KMS-11 (cell line): ENCODE measurements at regions not wholly inside any gene's neighbourhood (a gene's known extent, or its start where the extent isn't known, plus 50 kb on each side); places are given as distances from the start of the nearest gene placed in this dataset.
"Not testable (repeated sequence)": the region's sequence is repeated elsewhere in the genome, so short reads cannot be mapped to it uniquely, and the experiment has no call there.

ENCODE experiments used
- H2AFZ ChIP-seq: fragments of 200-600 bp; sonication (generic); 2 replicates; pipeline ENCODE4 v1.6.1; 2016; ENCODE audit warnings: antibody characterized with exemption, mixed run types, low read depth
- H3K27ac ChIP-seq: fragments of 200-600 bp; sonication (generic); 2 replicates; pipeline ENCODE4 v1.6.1; 2016; ENCODE audit warnings: mild to moderate bottlenecking, mixed run types
- H3K27me3 ChIP-seq: fragments of 200-600 bp; sonication (generic); 2 replicates; pipeline ENCODE4 v1.6.1; 2017; ENCODE audit warnings: mild to moderate bottlenecking, low read depth, mixed run types, moderate library complexity; ENCODE audit not compliant: insufficient read depth
- H3K36me3 ChIP-seq: fragments of 200-600 bp; sonication (generic); 2 replicates; pipeline ENCODE4 v1.6.1; 2017; ENCODE audit warnings: mild to moderate bottlenecking, mixed run types; ENCODE audit not compliant: insufficient read depth
- H3K4me1 ChIP-seq: fragments of 200-600 bp; sonication (generic); 2 replicates; pipeline ENCODE4 v1.6.1; 2016; ENCODE audit warnings: mild to moderate bottlenecking, low read depth, mixed run types; ENCODE audit not compliant: poor library complexity, severe bottlenecking
- H3K4me2 ChIP-seq: fragments of 200-600 bp; sonication (generic); 2 replicates; pipeline ENCODE4 v1.7.0; 2016; ENCODE audit warnings: mild to moderate bottlenecking, mixed run types
- H3K4me3 ChIP-seq: fragments of 200-600 bp; sonication (generic); IDR thresholded peaks from 2 replicates; pipeline ENCODE4 v1.6.1; 2017; ENCODE audit warnings: low read depth, low read length, mixed read lengths; ENCODE audit not compliant: insufficient read depth
- H3K79me2 ChIP-seq: fragments of 200-600 bp; sonication (generic); 2 replicates; pipeline ENCODE4 v1.6.1; 2016; ENCODE audit warnings: low read depth, mixed run types; ENCODE audit not compliant: insufficient read depth
- H3K9ac ChIP-seq: fragments of 200-600 bp; sonication (generic); 2 replicates; pipeline ENCODE4 v1.6.1; 2016; ENCODE audit warnings: mild to moderate bottlenecking, mixed run types
- H4K20me1 ChIP-seq: fragments of 200-600 bp; sonication (generic); 2 replicates; pipeline ENCODE4 v1.6.1; 2016; ENCODE audit warnings: mild to moderate bottlenecking, mixed run types; ENCODE audit not compliant: insufficient read depth
- CTCF ChIP-seq: fragments of 200-600 bp; sonication (generic); conservative IDR thresholded peaks from 2 replicates; pipeline ENCODE4 v1.6.1; 2017; ENCODE audit warnings: low read depth, mild to moderate bottlenecking, antibody characterized with exemption, low read length, moderate library complexity, mixed read lengths

- Histone ChIP-seq H3K27me3 (no peaks in the 10 kb centered on the region), H4K20me1 (no peaks in the 10 kb centered on the region), H3K79me2 (no peaks in the 10 kb centered on the region), H3K4me1 (no peaks in the 10 kb centered on the region), H3K9ac (no peak overlapping the region), H3K4me2 (no peak overlapping the region), H3K27ac (no peak overlapping the region), H3K4me3 (no peak overlapping the region), H2AFZ (no peak overlapping the region), H3K36me3 (no peaks in the 10 kb centered on the region)
- TF ChIP-seq CTCF = no peak
Measured at GRCh38 chr5:92835712-92836111, 745.3 kb downstream of the NR2F1-AS1 start.

DNA sequence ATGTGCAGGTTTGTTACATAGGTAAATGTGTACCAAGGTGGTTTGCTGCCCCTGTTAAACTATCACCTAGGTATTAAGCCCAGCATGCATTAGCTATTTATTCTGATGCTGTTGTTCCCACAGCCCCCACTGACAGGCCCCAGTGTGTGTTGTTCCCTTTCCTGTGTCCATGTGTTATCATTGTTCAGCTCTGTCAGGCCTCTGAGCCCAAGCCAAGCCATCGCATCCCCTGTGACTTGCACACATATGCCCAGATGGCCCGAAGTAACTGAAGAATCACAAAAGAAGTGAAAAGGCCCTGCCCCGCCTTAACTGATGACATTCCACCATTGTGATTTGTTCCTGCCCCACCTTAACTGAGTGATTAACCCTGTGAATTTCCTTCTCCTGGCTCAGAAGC is 757.5 kb downstream of the NR2F1-AS1 start:
- H3K79me2 ChIP-seq, H3K4me3 ChIP-seq, H4K20me1 ChIP-seq, H3K27me3 ChIP-seq, H3K9ac ChIP-seq, H3K27ac ChIP-seq, H2AFZ ChIP-seq, H3K4me1 ChIP-seq, H3K4me2 ChIP-seq, H3K36me3 ChIP-seq: not testable (repeated sequence)

- Histone ChIP-seq H3K36me3 (no peaks in the 10 kb centered on the region), H3K27me3 (no peaks in the 10 kb centered on the region), H4K20me1 (no peaks in the 10 kb centered on the region), H3K79me2 (no peaks in the 10 kb centered on the region), H3K4me1 (no peaks in the 10 kb centered on the region), H2AFZ (no peak overlapping the region), H3K4me2 (no peak overlapping the region), H3K4me3 (no peak overlapping the region), H3K9ac (no peak overlapping the region), H3K27ac (no peak overlapping the region)
- no peak for TF ChIP-seq CTCF
Measured at GRCh38 chr5:92822183-92822582, 758.8 kb downstream of the NR2F1-AS1 start.

GRCh38 chr5:92809855-92810465 is 771.1 kb downstream of the NR2F1-AS1 start:
- Histone ChIP-seq H3K4me1 (no peaks in the 10 kb centered on the region), H4K20me1 (no peaks in the 10 kb centered on the region), H3K4me2 (no peak overlapping the region), H2AFZ (no peak overlapping the region), H3K9ac (no peak overlapping the region), H3K79me2 (no peaks in the 10 kb centered on the region), H3K27ac (no peak overlapping the region), H3K36me3 (no peaks in the 10 kb centered on the region), H3K27me3 (no peaks in the 10 kb centered on the region), H3K4me3 (no peak overlapping the region)
- no peak for TF ChIP-seq CTCF

GRCh38 chr5:92808474-92808873 is 772.5 kb downstream of the NR2F1-AS1 start:
- Histone ChIP-seq H3K9ac (no peak overlapping the region), H3K27me3 (no peaks in the 10 kb centered on the region), H3K4me3 (no peak overlapping the region), H3K27ac (no peak overlapping the region), H3K4me2 (no peak overlapping the region), H3K79me2 (no peaks in the 10 kb centered on the region), H3K36me3 (no peaks in the 10 kb centered on the region), H2AFZ (no peak overlapping the region), H4K20me1 (no peaks in the 10 kb centered on the region), H3K4me1 (no peaks in the 10 kb centered on the region)
- no peak for TF ChIP-seq CTCF
